Suprapubic skin (tissue), 4 donors: ENCODE measurements at regions not wholly inside any gene's neighbourhood (a gene's known extent, or its start where the extent isn't known, plus 50 kb on each side); places are given as distances from the start of the nearest gene placed in this dataset.

Experiments used
- POLR2A ChIP-seq, 2 donors: fragments of 450-650 bp; IDR thresholded peaks; one replicate each; pipeline ENCODE4 v1.6.1; 2017; ENCODE audit warnings: antibody characterized with exemption in 2 of 2, mild to moderate bottlenecking in 2 of 2, moderate library complexity in 2 of 2
- POLR2AphosphoS5 ChIP-seq, 3 donors: sonication (generic); formaldehyde crosslinking; IDR thresholded peaks; one replicate each; pipeline ENCODE4 v1.6.1; 2017; ENCODE audit warnings: antibody characterized with exemption in 3 of 3
- TF ChIP-seq, protein P1 (sequence below), 2 donors: fragments of 200-600 bp in 1 of 2; fragments of 450-650 bp in 1 of 2; sonication (generic) in 1 of 2; IDR thresholded peaks; one replicate each; pipeline ENCODE4 v1.5.1; 2016 to 2019; ENCODE audit warnings: antibody characterized with exemption in 2 of 2, mild to moderate bottlenecking in 1 of 2, moderate library complexity in 1 of 2

DNA sequence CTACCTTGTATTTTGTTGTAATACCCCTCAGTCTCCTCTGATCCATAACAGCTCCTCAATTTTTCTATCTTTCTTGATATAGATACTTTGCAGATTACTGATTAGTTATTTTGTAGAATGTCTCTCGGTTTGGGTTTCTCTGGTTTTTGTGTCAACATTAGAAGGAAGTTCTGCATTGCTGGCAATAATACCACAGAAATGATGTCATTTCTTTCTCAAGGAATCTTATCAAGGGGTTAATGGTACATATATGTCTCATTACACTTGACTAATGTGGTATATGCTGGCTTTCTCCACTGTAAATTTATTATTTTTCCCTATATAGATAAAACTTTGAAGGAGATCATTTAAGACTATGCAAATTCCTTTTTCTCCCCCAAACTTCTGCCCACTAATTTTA lies 183.6 kb upstream of the DKK2 start:
- TF ChIP-seq, protein P1, sequence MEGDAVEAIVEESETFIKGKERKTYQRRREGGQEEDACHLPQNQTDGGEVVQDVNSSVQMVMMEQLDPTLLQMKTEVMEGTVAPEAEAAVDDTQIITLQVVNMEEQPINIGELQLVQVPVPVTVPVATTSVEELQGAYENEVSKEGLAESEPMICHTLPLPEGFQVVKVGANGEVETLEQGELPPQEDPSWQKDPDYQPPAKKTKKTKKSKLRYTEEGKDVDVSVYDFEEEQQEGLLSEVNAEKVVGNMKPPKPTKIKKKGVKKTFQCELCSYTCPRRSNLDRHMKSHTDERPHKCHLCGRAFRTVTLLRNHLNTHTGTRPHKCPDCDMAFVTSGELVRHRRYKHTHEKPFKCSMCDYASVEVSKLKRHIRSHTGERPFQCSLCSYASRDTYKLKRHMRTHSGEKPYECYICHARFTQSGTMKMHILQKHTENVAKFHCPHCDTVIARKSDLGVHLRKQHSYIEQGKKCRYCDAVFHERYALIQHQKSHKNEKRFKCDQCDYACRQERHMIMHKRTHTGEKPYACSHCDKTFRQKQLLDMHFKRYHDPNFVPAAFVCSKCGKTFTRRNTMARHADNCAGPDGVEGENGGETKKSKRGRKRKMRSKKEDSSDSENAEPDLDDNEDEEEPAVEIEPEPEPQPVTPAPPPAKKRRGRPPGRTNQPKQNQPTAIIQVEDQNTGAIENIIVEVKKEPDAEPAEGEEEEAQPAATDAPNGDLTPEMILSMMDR (IDR thresholded peaks at IDR 0.05): no peak
- TF ChIP-seq POLR2AphosphoS5 (IDR thresholded peaks at IDR 0.05) (no peak), POLR2A (IDR thresholded peaks at IDR 0.05) (no peak)
